NB4 (cell line): ENCODE measurements at regions not wholly inside any gene's neighbourhood (a gene's known extent, or its start where the extent isn't known, plus 50 kb on each side); places are given as distances from the start of the nearest gene placed in this dataset.

Experiments
- POLR2A ChIP-seq: IDR thresholded peaks from 2 replicates; pipeline ENCODE4 v1.6.1; 2011; ENCODE audit warnings: mild to moderate bottlenecking; ENCODE audit not compliant: insufficient read length; ENCODE audit errors: extremely low read depth
- TF ChIP-seq, protein P1 (sequence below): IDR thresholded peaks from one replicate; pipeline ENCODE4 v1.5.1; 2012; ENCODE audit warnings: low read depth, low read length

DNA sequence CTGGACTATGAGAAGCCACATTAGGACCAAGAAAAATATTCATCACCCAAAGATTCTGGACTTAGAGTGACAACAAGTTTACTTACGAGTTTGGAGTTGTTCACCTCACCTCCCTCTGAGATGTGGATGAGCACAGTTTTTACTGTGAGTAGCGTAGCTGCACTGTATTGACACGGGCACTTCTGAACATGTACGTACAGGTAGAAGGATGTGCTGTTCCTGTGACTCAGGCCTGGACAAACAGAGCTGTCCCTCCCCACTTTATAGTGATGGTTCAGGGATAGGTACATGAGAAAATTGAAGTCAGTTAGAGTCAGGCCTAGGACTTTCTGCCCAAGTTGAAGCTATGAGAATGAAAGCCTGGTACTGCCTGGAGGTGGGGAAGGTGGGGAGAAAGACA is 80.9 kb upstream of the DYNC1I1 start:
- TF ChIP-seq POLR2A = no peak
- TF ChIP-seq, protein P1, sequence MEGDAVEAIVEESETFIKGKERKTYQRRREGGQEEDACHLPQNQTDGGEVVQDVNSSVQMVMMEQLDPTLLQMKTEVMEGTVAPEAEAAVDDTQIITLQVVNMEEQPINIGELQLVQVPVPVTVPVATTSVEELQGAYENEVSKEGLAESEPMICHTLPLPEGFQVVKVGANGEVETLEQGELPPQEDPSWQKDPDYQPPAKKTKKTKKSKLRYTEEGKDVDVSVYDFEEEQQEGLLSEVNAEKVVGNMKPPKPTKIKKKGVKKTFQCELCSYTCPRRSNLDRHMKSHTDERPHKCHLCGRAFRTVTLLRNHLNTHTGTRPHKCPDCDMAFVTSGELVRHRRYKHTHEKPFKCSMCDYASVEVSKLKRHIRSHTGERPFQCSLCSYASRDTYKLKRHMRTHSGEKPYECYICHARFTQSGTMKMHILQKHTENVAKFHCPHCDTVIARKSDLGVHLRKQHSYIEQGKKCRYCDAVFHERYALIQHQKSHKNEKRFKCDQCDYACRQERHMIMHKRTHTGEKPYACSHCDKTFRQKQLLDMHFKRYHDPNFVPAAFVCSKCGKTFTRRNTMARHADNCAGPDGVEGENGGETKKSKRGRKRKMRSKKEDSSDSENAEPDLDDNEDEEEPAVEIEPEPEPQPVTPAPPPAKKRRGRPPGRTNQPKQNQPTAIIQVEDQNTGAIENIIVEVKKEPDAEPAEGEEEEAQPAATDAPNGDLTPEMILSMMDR = no peak
